Common myeloid progenitor, CD34-positive (primary cell): ENCODE measurements at regions not wholly inside any gene's neighbourhood (a gene's known extent, or its start where the extent isn't known, plus 50 kb on each side); places are given as distances from the start of the nearest gene placed in this dataset.

Experiments used
- CTCF ChIA-PET: fragments of 350-600 bp; sonication (Branson Sonifier 250); formaldehyde crosslinking; loops from one replicate; lab custom pipeline; 2021; ENCODE audit warnings: antibody characterized with exemption; lab: Charles Lee
- POLR2A ChIA-PET: fragments of 350-600 bp; sonication (Branson Sonifier 250); formaldehyde crosslinking; loops from one replicate; lab custom pipeline; 2021; ENCODE audit warnings: antibody characterized with exemption; lab: Charles Lee
- DNase-seq, 3 donors: peaks; one replicate each; pipeline versions ENCODE4 v3.0.0 to v3.0.0-alpha.2; 2013
- H3K27ac ChIP-seq, 2 experiments: 1 replicate in 1 of 2; 2 replicates in 1 of 2; pipeline ENCODE4 v1.7.0; 2013; ENCODE audit warnings: inconsistent platforms in 2 of 2, low read length in 2 of 2, mild to moderate bottlenecking in 2 of 2, low read depth in 1 of 2, moderate library complexity in 1 of 2; ENCODE audit not compliant: severe bottlenecking in 2 of 2, insufficient read depth in 1 of 2, poor library complexity in 1 of 2
- H3K27me3 ChIP-seq, 5 experiments: replicated peaks in 2 of 5; 1 replicate in 3 of 5; 2 replicates in 2 of 5; pipeline versions ENCODE4 v1.6.1 to v1.7.0; 2013; ENCODE audit warnings: low read length in 4 of 5, mild to moderate bottlenecking in 2 of 5, moderate library complexity in 2 of 5, inconsistent platforms in 1 of 5; ENCODE audit not compliant: insufficient read depth in 5 of 5, control insufficient read depth in 4 of 5
- H3K36me3 ChIP-seq, 4 experiments: 1 replicate in 2 of 4; 2 replicates in 2 of 4; pipeline versions ENCODE4 v1.6.1 to v1.7.0; 2013; ENCODE audit warnings: low read length in 3 of 4, control low read depth in 1 of 4, mild to moderate bottlenecking in 1 of 4; ENCODE audit not compliant: control insufficient read depth in 4 of 4, insufficient read depth in 4 of 4
- H3K4me1 ChIP-seq, 4 experiments: 1 replicate in 3 of 4; 2 replicates in 1 of 4; pipeline versions ENCODE4 v1.6.1 to v1.7.1; 2013; ENCODE audit warnings: low read length in 3 of 4, mild to moderate bottlenecking in 3 of 4, control low read depth in 1 of 4, inconsistent platforms in 1 of 4, moderate library complexity in 1 of 4; ENCODE audit not compliant: control insufficient read depth in 4 of 4, insufficient read depth in 4 of 4; ENCODE audit errors: control extremely low read depth in 1 of 4
- H3K4me3 ChIP-seq, 7 experiments: 1 replicate in 4 of 7; 2 replicates in 3 of 7; pipeline versions ENCODE4 v1.5.1 to v1.7.0; 2013; ENCODE audit warnings: mild to moderate bottlenecking in 7 of 7, low read length in 6 of 7, moderate library complexity in 6 of 7, inconsistent platforms in 2 of 7, low read depth in 2 of 7, control low read depth in 1 of 7; ENCODE audit not compliant: insufficient read depth in 4 of 7, control insufficient read depth in 1 of 7; ENCODE audit errors: extremely low read depth in 1 of 7
- H3K9me3 ChIP-seq, 5 experiments: 1 replicate in 4 of 5; 2 replicates in 1 of 5; pipeline versions ENCODE4 v1.6.1 to v1.7.1; 2013; ENCODE audit warnings: low read length in 4 of 5, mild to moderate bottlenecking in 2 of 5, inconsistent platforms in 1 of 5, low read depth in 1 of 5, moderate library complexity in 1 of 5; ENCODE audit not compliant: control insufficient read depth in 4 of 5, insufficient read depth in 2 of 5; ENCODE audit errors: control extremely low read depth in 1 of 5
- WGBS: methylation state at CpG from one replicate; pipeline ENCODE4 v1.1.5; 2013; ENCODE audit not compliant: insufficient coverage; 5-methylcytosine and 5-hydroxymethylcytosine counted together

DNA sequence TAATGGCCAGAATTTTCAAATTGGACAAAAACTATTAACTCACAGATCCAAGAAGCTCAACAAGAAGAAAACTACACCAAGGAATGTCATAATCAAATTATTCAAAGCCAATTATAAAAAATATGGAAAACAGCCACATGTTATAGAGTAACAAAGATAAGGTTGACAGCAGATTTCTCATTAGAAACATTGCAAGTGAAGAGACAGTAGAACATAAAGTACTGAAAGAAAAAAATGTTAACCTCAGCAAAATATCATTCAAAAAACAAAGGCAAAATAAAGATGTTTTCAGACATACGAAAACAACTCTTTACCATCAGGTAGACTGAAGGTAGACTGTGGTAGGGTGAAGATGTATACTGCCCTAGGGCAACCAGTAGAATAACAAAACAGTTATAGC, 83.4 kb downstream of the KCNRG start:
- peaks cover 0 to 20% (median 5%) of the 10 kb centered on the region in 5 experiments for H3K9me3 ChIP-seq
- no peaks in the 10 kb centered on the region for H3K27me3 ChIP-seq
- peaks cover 10 to 24% (median 17%) of the 10 kb centered on the region in 4 experiments for H3K36me3 ChIP-seq
- H3K27ac ChIP-seq, result no peak overlapping the region
- WGBS, result no CpG with 5 or more reads among the region's 1 CpG
- no peaks in the 10 kb centered on the region for H3K4me1 ChIP-seq
- POLR2A ChIA-PET, result no interaction called here
- DNase-seq, result peak in 2 of 3 donors; percentile 34 to 47
- no peak overlapping the region for H3K4me3 ChIP-seq
- CTCF ChIA-PET, result interaction anchor here (0.7 to 1.8 kb wide), 5 partner anchors 9 to 52 kb away, joined by 3 to 4 read pairs (median 4); no protein-coding TSS in a partner anchor

- no peak overlapping the region for H3K4me3 ChIP-seq
- DNase-seq, result no peak
- H3K27ac ChIP-seq, result no peak overlapping the region
- H3K27me3 ChIP-seq, result no peaks in the 10 kb centered on the region
- H3K36me3 ChIP-seq, result peaks cover 8 to 24% (median 16%) of the 10 kb centered on the region in 4 experiments
- ChIA-PET POLR2A (no interaction called here), CTCF (interaction anchor here (1.1 to 1.8 kb wide), 2 partner anchors 14 to 16 kb away, joined by 4 read pairs; no protein-coding TSS in a partner anchor)
- peaks cover 0 to 20% (median 5%) of the 10 kb centered on the region in 5 experiments for H3K9me3 ChIP-seq
- no peaks in the 10 kb centered on the region for H3K4me1 ChIP-seq
Measured at GRCh38 chr13:50099473-50099872, 84.2 kb downstream of the KCNRG start.

DNA sequence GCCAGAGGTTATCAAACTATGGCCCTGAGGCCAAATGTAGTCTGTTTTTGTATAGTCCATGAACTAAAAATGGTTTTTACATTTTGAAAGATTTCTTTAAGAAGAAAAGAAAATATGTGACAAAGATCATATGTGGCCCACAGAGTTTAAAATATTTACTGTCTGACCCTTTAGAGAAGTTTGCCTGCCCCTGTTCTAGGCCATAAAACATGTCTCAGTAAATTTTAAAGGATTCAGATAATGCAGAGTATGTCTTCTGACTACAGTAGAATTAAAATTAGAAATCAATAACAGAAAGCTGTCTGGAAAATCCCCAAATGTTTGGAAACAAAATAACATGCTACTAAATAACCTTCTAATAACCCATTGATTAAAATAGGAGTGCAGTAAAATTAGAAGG, 86.3 kb downstream of the KCNRG start:
- no peak for DNase-seq
- peaks cover 6 to 24% (median 17%) of the 10 kb centered on the region in 4 experiments for H3K36me3 ChIP-seq
- CTCF ChIA-PET, result interaction anchor here (0.7 to 2.0 kb wide), 4 partner anchors 11 to 18 kb away, joined by 3 to 4 read pairs (median 4); no protein-coding TSS in a partner anchor
- H3K27me3 ChIP-seq, result no peaks in the 10 kb centered on the region
- H3K9me3 ChIP-seq, result peaks cover 0 to 20% (median 5%) of the 10 kb centered on the region in 5 experiments
- no peak overlapping the region for H3K4me3 ChIP-seq
- no peak overlapping the region for H3K27ac ChIP-seq
- POLR2A ChIA-PET, result interaction anchor here (0.6 kb wide), 1 partner anchor 134 kb away, joined by 4 read pairs; no protein-coding TSS in a partner anchor
- peaks cover 5 to 10% (median 7%) of the 10 kb centered on the region in 4 experiments for H3K4me1 ChIP-seq

DNA sequence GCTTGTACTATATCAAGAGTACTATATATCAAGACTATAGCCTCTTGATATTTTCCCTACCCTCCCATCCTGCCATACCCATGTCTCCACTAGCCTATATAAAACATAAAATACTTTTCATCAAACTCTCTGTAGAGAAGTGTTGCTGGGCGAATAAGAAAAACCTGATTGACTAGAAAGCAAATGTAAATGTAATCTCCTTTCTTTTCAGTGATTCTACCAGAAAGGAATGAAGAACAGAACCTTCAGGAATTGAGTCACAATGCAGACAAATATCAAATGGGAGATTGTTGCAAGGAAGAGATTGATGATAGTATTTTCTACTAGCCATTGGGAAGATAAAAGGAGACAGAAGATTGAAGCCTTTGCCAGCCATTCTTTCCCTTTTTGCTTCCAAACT, 89.2 kb downstream of the KCNRG start:
- ChIA-PET POLR2A (no interaction called here), CTCF (interaction anchor here (0.6 to 1.6 kb wide), 4 partner anchors 15 to 807 kb away, joined by 3 to 7 read pairs (median 3); no protein-coding TSS in a partner anchor)
- Histone ChIP-seq H3K27me3 (no peaks in the 10 kb centered on the region), H3K27ac (no peak overlapping the region), H3K9me3 (peaks cover 0 to 3% (median 1%) of the 10 kb centered on the region in 5 experiments), H3K4me3 (no peak overlapping the region), H3K36me3 (peaks cover under 1 to 11% (median 5%) of the 10 kb centered on the region in 4 experiments), H3K4me1 (peaks cover 9 to 27% (median 18%) of the 10 kb centered on the region in 4 experiments)
- no peak for DNase-seq
- WGBS, result no CpG with 5 or more reads among the region's 1 CpG

DNA sequence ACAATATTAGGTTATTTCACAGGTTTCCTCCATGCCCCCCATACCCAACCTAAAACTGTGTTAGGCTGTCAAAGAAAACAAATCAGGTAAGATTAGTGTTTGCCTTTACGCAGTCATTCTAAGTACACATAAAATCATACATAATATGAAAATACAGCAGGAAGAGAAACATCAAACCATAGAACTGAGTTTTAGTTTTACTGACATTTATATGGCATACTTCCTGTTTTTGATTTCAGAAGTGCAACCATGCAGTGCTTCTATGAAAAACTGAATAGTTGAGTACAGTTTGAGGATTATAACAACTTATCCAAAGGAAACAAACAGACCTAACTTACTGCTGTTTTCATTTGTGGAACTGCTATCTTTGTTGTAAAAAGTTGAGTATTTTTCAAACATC, 91.3 kb downstream of the KCNRG start:
- CTCF ChIA-PET, result interaction anchor here (0.8 to 2.4 kb wide), 8 partner anchors 9 to 22 kb away, joined by 3 to 8 read pairs (median 4); no protein-coding TSS in a partner anchor
- peak overlapping the region in 1 of 7 experiments; percentile 45 for H3K4me3 ChIP-seq

GRCh38 chr13:50107205-50107604, 92.0 kb downstream of the KCNRG start:
- peak overlapping the region in 1 of 2 experiments; percentile 75 for H3K27ac ChIP-seq

More for the DNA sequence above, 91.3 kb downstream of the KCNRG start:
- Histone ChIP-seq H3K27me3 (no peaks in the 10 kb centered on the region), H3K4me1 (peaks cover 9 to 44% (median 26%) of the 10 kb centered on the region in 4 experiments), H3K9me3 (no peaks in the 10 kb centered on the region), H3K36me3 (peaks cover 0 to 8% (median 3%) of the 10 kb centered on the region in 4 experiments), H3K27ac (peak overlapping the region; percentile 57 to 75)
- no CpG with 5 or more reads among the region's 1 CpG for WGBS
- DNase-seq, result peak in 2 of 3 donors; percentile 38 to 56
- POLR2A ChIA-PET, result interaction anchor here (0.6 to 2.8 kb wide), 3 partner anchors 18 to 822 kb away, joined by 3 to 10 read pairs (median 4); partner anchors contain the start of gene TRIM13

DNA sequence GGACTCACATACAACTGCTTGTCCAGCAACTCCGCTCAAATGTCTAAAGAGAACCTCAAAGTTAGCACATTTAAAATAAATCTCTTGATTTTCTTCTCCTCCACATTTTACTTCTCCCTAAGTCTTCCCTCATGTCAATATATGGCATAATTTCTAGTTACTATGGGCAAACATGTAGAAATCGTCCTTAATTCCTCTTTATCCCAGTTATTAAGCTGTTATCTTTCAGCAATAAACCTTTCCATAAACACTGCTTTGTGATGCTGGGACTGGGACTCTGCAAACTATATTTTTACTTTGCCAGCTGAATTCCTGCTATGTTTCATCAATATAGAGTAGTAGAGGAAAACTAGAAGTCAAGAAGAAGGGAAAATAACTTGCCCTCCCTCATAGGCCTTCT, 99.7 kb downstream of the KCNRG start:
- ChIA-PET CTCF (interaction anchor here (0.6 to 4.2 kb wide), 9 partner anchors 8 to 137 kb away, joined by 3 to 13 read pairs (median 3); partner anchors contain the start of gene TRIM13), POLR2A (interaction anchor here (0.5 to 2.6 kb wide), 4 partner anchors 9 to 259 kb away, joined by 3 to 13 read pairs (median 4); no protein-coding TSS in a partner anchor)
- Histone ChIP-seq H3K27ac (no peak overlapping the region), H3K4me3 (no peak overlapping the region), H3K4me1 (peaks cover 3 to 33% (median 21%) of the 10 kb centered on the region in 4 experiments), H3K36me3 (peaks cover 0 to 4% (median 0%) of the 10 kb centered on the region in 4 experiments), H3K27me3 (no peaks in the 10 kb centered on the region), H3K9me3 (no peaks in the 10 kb centered on the region)
- DNase-seq, result no peak
- no CpG with 5 or more reads among the region's 2 CpGs for WGBS

More at GRCh38 chr13:50107205-50107604, 92.0 kb downstream of the KCNRG start:
- CTCF ChIA-PET, result interaction anchor here (0.7 to 2.4 kb wide), 10 partner anchors 8 to 805 kb away, joined by 3 to 8 read pairs (median 3); no protein-coding TSS in a partner anchor
- Histone ChIP-seq H3K4me1 (peaks cover 9 to 44% (median 26%) of the 10 kb centered on the region in 4 experiments), H3K36me3 (peaks cover 0 to 8% (median 1%) of the 10 kb centered on the region in 4 experiments), H3K27me3 (no peaks in the 10 kb centered on the region), H3K9me3 (no peaks in the 10 kb centered on the region), H3K4me3 (peak overlapping the region in 1 of 7 experiments; percentile 45)
- POLR2A ChIA-PET, result interaction anchor here (1.0 to 2.8 kb wide), 3 partner anchors 16 to 110 kb away, joined by 4 to 10 read pairs (median 4); partner anchors contain the start of gene TRIM13
- peak in 1 of 3 donors; percentile 44 for DNase-seq
- WGBS, result no CpG with 5 or more reads among the region's 1 CpG
